ENCODE measurements at regions not wholly inside any gene's neighbourhood (a gene's known extent, or its start where the extent isn't known, plus 50 kb on each side); places are given as distances from the start of the nearest gene placed in this dataset.

DNA sequence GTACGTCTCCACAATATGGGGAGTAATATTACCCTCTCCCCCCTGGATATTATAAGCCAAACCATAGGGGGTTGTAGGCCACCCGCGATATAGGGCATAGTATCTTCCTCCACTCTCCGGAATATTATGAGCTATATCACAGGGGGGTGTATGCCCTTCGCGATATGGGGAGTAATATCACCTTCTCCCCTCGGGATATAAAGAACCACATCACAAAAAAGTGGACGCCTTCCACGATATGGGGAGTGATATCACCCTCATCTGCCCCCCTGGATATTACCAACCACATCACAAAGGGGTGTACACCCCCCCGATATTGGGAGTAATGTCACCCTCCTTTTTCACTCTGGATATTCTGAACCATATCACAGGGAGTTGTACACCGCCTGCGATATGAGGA lies 65.5 kb upstream of the CEACAM21 start:
- Histone ChIP-seq H3K4me2 (ENCODE audit: low read length) (no peak overlapping the region), H3K79me2 (ENCODE audit: insufficient read depth, low read length) (no peaks in the 10 kb centered on the region), H3K9ac (ENCODE audit: low read length) (no peak overlapping the region), H3K9me3 (ENCODE audit: control insufficient read depth in 1 of 2, insufficient read depth in 1 of 2, low read depth in 1 of 2, low read length in 2 of 2) (no peaks in the 10 kb centered on the region), H3K36me3 (ENCODE audit: control insufficient read depth in 1 of 2, insufficient read depth in 2 of 2, low read length in 2 of 2) (no peaks in the 10 kb centered on the region), H2AFZ (ENCODE audit: low read depth, low read length, poor library complexity, severe bottlenecking) (no peak overlapping the region), H3K27me3 (ENCODE audit: insufficient read depth, low read length) (peaks cover 39% of the 10 kb centered on the region), H3K4me1 (ENCODE audit: control insufficient read depth in 1 of 2, insufficient read depth in 2 of 2, low read length in 2 of 2) (no peaks in the 10 kb centered on the region), H3K4me3 (replicated peaks in 1 of 2; ENCODE audit: low read depth in 1 of 2, low read length in 2 of 2) (no peak overlapping the region), H3K27ac (ENCODE audit: low read depth, low read length) (no peak overlapping the region), H3K9me2 (ENCODE audit: insufficient read depth) (no peaks in the 10 kb centered on the region), H4K20me1 (ENCODE audit: insufficient read depth) (no peaks in the 10 kb centered on the region)
- DNase-seq (ENCODE audit: low read depth, low spot score) (no peak), ATAC-seq (no peak)
- intact Hi-C loops (cut with micrococcal nuclease): no loop called here
- no TSS peak for BruUV-seq (replicated peaks)
- ChIA-PET POLR2A (no interaction called here), CTCF (no interaction called here), RAD21 (ENCODE audit: low non-redundant PET in 1 of 2, low total read pairs in 2 of 2, uncharacterized antibody in 2 of 2, unreplicated experiment in 2 of 2) (no interaction called here)
- TF ChIP-seq ELF1 (IDR thresholded peaks at IDR 0.05; ENCODE audit: borderline replicate concordance, low read depth): no peak

DNA sequence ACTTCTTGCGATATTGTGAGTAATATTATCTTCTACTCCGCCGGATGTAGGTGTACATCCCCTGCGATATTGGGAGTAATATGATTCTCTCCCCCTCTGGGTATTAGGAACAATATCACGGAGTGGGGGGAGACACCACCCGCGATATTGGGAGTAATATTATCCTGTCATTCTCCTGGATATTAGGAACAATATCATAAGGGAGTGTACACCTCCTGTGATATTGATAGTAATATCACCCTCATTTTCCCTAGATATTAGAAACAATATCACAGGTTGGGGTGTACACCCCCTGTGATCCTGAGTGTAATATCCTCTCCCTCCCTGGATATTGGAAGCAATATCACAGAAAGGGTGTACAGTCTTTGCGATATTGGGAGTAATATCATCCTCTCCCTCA lies 64.3 kb upstream of the CEACAM21 start:
- Histone ChIP-seq H3K9ac (ENCODE audit: low read length) (no peak overlapping the region), H3K36me3 (ENCODE audit: control insufficient read depth in 1 of 2, insufficient read depth in 2 of 2, low read length in 2 of 2) (no peaks in the 10 kb centered on the region), H3K4me3 (replicated peaks in 1 of 2; ENCODE audit: low read depth in 1 of 2, low read length in 2 of 2) (no peak overlapping the region), H3K79me2 (ENCODE audit: insufficient read depth, low read length) (no peaks in the 10 kb centered on the region), H3K9me3 (ENCODE audit: control insufficient read depth in 1 of 2, insufficient read depth in 1 of 2, low read depth in 1 of 2, low read length in 2 of 2) (no peaks in the 10 kb centered on the region), H2AFZ (ENCODE audit: low read depth, low read length, poor library complexity, severe bottlenecking) (no peak overlapping the region), H4K20me1 (ENCODE audit: insufficient read depth) (no peaks in the 10 kb centered on the region), H3K4me2 (ENCODE audit: low read length) (no peak overlapping the region), H3K27me3 (ENCODE audit: insufficient read depth, low read length) (peaks cover 50% of the 10 kb centered on the region), H3K9me2 (ENCODE audit: insufficient read depth) (no peaks in the 10 kb centered on the region), H3K27ac (ENCODE audit: low read depth, low read length) (no peak overlapping the region), H3K4me1 (ENCODE audit: control insufficient read depth in 1 of 2, insufficient read depth in 2 of 2, low read length in 2 of 2) (peaks cover 0 to under 1% of the 10 kb centered on the region in 2 experiments; a peak in 1 of 4 replicates)
- intact Hi-C loops (cut with micrococcal nuclease): no loop called here
- no peak for TF ChIP-seq EZH2phosphoT487 (IDR thresholded peaks at IDR 0.05; ENCODE audit: borderline replicate concordance)
- TF ChIP-seq ELF1 (IDR thresholded peaks at IDR 0.05; ENCODE audit: borderline replicate concordance, low read depth): no peak
- TF ChIP-seq TCF7L2 (IDR thresholded peaks at IDR 0.05; ENCODE audit: borderline replicate concordance, extremely low read depth, insufficient read depth, insufficient read length): no peak
- no peak for TF ChIP-seq EZH2 (IDR thresholded peaks at IDR 0.05)
- TF ChIP-seq ZNF274 (IDR thresholded peaks at IDR 0.05; ENCODE audit: low read depth, low read length): no peak
- TF ChIP-seq JUND (IDR thresholded peaks at IDR 0.05): no peak
- no peak for TF ChIP-seq SIN3A (IDR thresholded peaks at IDR 0.05; ENCODE audit: low read depth)
- no peak for TF ChIP-seq SP1 (IDR thresholded peaks at IDR 0.05; ENCODE audit: low read depth)
- TF ChIP-seq, protein P1, sequence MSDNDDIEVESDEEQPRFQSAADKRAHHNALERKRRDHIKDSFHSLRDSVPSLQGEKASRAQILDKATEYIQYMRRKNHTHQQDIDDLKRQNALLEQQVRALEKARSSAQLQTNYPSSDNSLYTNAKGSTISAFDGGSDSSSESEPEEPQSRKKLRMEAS (IDR thresholded peaks at IDR 0.05): no peak
- TF ChIP-seq POLR2AphosphoS5 (IDR thresholded peaks at IDR 0.05; ENCODE audit: low read depth, low read length): no peak
- TF ChIP-seq YY1 (IDR thresholded peaks at IDR 0.05; ENCODE audit: extremely low read depth, insufficient replicate concordance, low read depth, low read length): no peak
- ATAC-seq: no peak
- CTCF ChIA-PET: no interaction called here
- POLR2A ChIA-PET: no interaction called here
- RAD21 ChIA-PET (ENCODE audit: low non-redundant PET in 1 of 2, low total read pairs in 2 of 2, uncharacterized antibody in 2 of 2, unreplicated experiment in 2 of 2): no interaction called here
- BruUV-seq (replicated peaks): no TSS peak
- DNase-seq (ENCODE audit: low read depth, low spot score): no peak

Measured in HCT116 (cell line).